ENCODE measurements at regions not wholly inside any gene's neighbourhood (a gene's known extent, or its start where the extent isn't known, plus 50 kb on each side); places are given as distances from the start of the nearest gene placed in this dataset.

DNA sequence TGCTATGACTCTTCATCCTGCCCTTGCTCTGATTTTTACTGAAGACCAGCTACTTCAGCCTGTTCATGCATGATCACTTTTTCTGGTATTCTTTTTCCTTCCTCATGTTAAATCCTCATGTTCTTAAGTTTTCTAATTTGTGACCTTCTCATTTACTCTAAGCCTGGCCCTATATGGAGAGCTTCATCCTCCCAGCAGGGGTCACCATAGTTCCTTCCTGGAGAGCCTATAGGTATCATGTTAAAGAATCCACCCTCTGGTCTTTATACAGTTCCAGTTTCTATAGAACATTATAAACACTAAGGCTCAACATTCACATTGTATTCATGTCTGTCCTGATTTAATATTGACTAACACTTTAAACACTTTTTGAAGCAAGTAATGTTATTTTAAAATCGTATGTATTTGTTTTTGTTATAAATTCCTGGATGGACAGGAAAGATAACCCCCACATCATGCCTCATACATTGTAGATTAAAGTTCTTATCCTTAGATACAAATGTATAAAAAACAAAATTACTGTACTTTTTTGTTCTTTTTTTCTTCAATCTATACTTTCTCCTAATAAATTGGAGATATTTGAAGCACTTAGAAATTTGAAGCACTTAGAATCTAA lies 53.8 kb upstream of the OTUD4 start:
- peak; percentile 51 for DNase-seq (ENCODE audit: low read depth)

DNA sequence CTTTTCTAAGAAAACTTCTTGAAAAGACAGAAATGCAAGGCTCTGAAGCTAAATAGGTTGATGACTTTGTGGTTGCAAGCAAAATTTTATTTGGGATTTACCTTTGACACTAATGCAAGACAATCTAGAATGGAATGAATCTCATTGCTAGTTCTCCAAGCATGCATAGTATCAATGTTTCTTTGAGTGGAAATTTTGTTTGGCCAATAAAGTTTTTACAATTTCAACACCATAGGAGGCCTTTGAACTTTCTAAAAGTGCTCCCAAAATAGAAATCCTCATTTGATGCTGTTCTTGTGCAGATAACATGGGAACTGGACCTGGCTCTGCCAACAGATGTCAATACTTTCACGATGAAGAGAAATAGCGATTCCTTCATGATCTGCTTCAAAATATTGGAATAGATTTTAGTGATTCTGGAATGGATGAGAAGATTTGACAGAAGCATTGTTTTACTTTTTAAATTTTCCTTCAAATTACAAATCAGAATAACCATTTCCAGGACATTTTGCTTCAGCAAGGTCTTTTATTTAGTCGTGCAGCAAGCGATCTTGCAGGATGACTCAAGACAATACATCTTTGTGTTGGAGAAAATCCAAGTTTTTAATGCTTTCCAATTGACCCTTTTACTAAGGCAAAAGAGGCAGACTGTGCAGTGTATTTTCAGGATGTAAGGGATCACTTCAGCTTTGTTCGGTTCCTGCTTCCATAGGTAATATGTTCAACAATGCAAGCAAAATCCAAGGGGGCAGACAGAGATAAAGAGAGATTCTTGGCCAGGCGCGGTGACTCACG lies 51.7 kb upstream of the OTUD4 start:
- peak; percentile 30 for DNase-seq (ENCODE audit: low read depth)

DNA sequence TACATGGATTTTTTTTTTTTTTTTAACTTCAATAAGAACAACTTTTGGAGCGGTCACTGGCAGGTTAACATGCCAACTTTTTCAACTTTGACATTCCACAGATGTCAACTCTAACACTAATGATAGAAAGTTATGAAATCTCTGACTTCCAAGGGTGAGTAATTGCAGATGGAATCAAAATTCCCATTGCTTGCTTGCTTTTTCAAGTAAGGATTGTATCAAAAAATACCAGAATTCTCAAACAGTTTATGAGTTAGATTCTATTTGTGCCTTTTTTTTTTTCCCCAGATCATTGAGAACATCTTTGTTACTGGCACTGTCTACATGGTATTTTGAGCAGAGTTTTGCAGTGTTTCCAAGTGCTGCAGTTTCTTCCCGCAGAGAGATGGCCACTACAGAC lies 50.3 kb upstream of the OTUD4 start:
- peak; percentile 56 for DNase-seq (ENCODE audit: low read depth)

All from amniotic epithelial cell (primary cell).